IPS-11a (cell line): ENCODE measurements at regions not wholly inside any gene's neighbourhood (a gene's known extent, or its start where the extent isn't known, plus 50 kb on each side); places are given as distances from the start of the nearest gene placed in this dataset.

ENCODE experiments used
- H3K4me3 ChIP-seq: one replicate; pipeline ENCODE4 v1.5.1; 2013; ENCODE audit warnings: low read depth, low read length, control low read depth

DNA sequence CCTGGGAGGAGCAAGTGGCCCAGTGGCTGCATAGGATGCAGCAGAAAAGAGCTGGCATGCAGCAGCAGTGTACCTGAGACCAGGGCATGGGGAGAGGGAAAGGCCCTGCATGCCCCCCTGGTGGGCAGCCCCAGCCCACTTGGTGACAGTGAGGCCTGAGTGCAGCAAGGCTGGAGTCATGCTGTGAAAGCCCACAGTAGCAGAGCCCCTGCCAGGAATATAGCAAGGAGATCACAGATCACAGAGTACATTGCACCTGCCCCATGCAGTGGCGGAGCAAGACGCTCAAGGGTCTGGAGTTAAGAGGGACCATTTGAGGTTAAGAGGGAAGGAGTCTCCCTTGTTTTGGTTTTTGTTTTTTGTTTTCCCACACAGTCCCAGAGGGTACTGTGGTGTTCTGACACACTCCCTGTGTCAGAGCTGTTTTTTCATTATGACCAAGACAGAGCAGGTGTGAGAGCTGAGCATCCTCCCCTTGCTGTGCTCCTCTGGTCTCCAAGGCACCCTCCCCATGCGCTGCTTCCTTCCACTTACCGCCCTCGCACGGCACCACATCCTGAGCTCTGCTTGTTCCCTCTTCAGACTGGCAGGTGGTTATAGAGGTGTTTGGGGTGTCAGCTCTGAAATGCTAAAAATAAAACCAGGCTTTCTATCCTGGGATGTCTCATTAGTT lies 85.0 kb upstream of the UBL3 start:
- no peak overlapping the region for H3K4me3 ChIP-seq

DNA sequence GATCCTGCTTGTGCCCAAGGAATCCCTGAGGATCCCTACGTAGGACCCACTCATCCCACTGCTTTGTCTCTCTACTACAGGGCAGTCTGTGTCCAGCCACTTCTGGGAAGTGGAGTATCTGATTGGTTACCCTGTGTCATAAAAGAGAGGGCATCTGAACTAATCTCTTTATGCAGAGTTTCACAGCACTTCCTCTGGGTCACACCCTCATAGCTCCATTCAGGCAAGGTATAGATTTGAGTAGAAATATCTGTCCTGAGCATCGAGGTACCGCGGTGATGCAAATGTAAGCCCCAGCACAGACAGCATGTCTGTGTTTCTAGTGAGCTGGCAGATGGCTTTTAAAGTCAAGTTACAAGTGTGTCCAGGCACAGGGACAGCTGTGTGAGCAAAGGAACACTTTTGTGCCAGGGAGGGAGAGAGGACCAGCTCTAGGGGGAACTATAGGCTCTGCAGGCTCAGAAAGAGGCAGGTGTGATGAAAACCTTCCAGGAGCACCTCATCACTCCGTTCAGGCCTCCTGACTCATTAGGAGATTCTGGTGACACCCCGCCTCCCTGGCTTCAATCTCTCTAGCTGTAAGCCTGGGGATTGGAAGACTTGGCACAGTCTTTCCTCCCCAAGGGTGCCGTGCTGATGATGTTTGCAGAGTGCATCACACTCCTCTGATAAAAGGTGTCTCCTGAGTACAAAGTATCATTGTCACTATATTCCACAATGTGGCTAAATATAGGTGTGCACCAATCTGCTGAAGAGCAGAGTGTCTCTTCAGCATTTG lies 84.3 kb upstream of the UBL3 start:
- H3K4me3 ChIP-seq, result no peak overlapping the region

DNA sequence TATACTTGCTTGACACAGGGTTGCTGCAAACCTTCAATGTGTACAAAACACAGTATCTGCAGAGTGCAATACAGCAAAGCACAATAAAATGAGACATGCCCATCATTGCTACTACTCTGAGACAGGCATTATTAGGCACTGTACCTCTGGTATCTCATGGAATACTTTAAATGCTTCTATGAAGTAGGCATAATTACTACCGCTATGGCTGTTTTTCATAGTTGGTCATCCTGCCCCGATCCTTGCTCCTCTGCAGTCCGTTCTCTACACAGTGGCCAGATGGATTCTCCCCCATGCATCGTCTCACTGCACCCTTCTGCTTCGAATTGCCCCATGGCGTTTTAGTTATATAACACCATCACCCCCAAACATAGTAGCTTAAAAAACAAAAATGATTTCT lies 83.0 kb upstream of the UBL3 start:
- no peak overlapping the region for H3K4me3 ChIP-seq

DNA sequence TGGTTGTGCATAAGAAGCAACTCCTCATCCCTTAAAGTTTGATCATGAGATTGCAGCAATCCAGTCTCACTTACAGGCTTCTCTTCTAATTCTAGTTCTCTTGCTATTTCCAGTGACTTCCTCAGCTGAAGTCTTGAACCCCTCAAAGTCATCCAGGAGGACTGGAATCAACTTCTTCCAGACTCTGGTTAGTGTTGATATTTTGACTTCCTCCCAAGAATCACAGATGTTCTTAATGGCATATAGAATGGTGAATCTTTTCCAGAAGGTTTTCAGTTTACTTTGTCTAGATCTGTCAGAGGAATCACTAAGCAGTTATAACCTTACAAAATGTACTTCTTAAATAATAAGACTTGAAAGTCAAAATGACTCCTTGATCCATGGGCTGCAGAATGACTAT lies 81.3 kb upstream of the UBL3 start:
- H3K4me3 ChIP-seq, result no peak overlapping the region

DNA sequence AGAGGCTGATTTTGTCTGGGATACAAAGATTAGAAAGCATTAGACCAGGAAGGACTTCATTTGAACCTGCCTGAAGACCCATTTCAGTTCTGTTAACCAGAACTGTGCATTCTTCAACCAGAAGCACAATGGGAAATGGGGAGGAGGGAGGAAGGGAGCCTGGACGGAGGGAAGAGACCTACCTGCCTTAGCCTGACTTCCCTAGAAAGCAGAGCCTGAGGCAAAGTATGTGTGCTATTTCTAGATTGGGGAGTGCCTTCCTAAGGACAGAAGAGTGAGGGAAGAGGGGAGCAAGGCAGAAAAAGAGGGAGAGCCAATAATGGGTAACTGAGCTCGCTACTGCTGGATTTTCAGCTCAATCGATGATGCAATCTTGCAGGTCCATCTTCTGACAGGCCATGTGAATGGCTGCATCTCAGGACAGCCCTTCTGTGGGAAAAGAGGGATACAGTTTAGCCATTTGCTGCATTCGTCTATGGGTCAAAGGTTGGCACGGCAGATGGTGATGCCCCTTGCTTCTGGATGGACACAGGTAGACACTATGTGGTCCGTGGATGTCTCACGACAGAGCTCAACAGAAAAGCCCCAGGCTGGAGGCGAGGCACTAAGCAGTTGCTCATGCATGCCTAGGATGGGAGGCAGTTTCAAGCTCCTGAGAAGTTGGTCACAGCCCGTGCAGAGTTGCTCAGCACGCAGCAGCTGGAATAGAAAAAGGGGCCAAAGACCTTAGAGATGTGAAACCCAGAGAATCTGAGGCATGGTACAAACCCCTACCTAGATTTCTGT lies 78.8 kb upstream of the UBL3 start:
- H3K4me3 ChIP-seq, result no peak overlapping the region

DNA sequence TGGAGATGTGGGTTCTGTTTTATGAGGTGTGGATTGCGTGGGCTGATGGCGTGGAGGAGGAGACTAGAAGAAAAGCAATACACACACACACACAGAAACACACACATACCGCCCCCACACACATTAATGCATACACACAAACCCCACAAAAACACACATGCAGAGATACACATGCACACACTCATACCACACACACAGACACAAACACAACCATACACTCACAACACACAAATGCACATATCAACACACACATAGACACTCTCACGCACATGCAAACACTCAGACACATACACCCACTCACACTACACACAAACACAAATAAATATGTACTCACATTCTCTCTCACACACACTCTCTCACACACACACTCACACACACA lies 75.7 kb upstream of the UBL3 start:
- H3K4me3 ChIP-seq, result no peak overlapping the region

DNA sequence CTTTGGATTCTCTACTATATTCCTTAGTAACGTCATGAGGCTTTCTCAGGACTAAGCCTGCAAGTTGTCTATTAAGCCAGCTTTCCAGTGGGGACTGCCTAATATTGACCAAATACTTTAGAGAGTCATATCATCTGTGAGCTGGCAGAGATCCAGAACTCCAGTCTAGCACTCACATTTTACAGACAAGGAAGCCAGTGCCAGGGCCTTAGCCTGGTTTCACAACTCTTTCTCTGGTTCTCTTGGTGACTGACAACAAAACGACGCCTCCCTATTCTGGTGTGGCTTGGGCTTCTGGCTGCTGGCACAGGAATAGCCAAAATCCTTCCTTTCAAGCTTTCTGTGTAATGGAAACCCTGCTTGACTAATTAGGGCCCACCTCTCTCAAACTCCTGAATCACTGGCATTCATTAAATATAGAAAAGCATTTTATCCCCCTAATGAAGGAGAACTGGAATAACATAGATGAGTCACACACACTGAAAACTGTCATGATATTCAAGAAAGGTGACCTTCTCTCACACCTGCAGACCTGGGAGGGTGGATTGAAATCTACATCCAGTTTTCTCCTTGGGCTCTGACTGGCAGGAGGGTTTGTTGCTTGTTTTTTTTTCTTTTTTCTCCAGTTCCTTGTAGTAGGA lies 75.2 kb upstream of the UBL3 start:
- H3K4me3 ChIP-seq, result no peak overlapping the region

DNA sequence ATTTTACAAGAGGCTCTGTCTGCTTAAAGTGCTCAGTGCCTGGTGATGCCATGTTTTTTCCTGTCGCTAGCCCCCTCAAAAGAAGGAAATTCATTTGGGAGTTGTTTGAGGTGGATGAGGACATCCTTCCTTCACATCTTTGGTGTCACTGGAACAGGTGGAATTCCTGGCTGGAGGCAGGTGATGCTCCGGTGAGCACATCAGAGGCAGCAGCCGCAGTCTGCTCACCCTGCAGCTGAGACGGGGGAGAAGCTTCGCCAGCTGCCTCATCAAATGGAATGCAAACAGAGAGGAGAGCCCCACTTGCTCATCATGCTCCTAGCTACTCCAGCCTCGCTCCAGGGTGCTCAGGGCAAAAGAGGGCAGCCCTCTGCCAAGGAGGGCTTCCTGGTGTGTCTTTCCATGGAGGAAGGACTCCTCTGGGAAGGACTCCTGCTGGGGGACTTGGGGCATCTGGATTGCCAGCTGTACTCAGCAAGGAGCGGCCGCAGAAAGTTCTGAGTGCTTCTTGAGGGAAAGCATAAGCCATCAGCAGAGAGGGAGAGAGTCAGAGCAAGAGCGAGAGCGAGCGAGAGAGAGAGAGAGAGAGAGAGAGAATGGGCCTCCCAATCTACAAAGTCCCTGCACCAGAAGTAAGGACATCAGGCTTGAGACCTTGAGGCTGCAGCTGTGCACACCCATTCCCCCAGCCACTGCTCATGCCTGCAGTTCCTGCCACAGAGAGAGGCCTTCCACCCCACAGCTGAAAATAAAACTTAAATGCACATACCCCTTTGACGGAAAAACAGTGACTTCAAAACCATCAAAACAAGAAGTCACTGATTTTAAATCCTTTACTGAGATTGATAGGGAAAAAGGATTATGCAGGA lies 74.3 kb upstream of the UBL3 start:
- H3K4me3 ChIP-seq, result no peak overlapping the region

DNA sequence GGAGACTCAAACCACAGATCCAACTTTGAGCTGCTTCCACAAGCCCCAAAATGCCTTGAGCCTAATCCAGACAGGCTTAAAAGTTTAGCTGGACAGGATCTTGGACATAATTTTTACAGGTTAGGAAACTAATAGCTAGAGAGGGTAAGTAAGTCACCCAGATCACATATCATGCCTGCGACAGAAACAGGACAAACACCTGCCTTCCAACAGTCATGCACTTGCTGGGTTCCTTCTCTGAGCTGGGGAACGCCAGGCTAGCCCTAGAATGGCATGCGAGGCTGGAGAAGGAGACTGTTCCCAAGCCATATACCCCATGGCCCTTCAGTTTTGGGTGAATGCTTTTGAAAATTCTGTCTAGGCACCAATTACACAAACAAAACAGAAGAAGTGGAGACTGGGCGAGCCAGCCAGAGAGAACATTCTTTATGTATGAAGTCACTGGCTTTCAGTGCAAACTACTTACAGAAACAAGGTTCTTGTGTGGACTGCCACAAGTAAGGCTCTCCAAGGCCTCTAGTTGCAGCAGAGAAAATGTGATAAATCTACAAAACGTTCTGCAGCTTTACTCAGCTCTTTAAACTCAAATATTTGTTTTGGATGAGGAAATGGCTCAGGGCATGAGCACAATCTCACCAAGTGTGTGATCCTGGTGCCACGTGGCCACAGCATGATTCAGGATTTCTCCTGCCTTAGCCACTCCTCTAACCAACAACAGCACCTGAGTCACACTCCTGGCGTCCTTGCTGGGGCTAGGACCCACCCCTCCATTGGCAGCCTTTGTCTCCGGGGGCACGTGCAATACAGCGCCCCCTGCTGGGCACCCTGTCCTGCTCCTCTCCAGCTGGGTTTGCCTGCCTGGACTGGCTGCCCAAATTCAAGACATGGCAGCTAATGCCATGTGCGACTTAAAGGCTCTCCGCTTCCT lies 73.4 kb upstream of the UBL3 start:
- no peak overlapping the region for H3K4me3 ChIP-seq

DNA sequence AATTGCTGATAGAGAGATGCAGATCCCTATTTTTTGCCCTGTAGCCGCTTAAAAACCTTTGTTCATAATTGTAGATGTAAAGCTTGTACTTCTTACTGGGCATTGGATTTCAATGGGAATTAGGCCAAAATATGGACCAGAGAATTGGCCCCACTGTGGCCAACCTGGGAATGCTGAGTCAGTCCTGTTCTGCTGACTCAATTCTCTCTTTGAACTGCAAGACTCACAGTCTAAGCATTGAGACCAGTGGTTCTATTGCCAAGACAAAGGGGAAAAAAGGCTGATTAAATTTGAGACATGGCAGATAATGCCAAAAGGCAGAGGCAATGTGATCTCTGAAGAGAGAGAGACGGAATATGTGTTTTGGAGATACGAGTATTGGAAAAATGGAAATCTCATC lies 72.5 kb upstream of the UBL3 start:
- no peak overlapping the region for H3K4me3 ChIP-seq

DNA sequence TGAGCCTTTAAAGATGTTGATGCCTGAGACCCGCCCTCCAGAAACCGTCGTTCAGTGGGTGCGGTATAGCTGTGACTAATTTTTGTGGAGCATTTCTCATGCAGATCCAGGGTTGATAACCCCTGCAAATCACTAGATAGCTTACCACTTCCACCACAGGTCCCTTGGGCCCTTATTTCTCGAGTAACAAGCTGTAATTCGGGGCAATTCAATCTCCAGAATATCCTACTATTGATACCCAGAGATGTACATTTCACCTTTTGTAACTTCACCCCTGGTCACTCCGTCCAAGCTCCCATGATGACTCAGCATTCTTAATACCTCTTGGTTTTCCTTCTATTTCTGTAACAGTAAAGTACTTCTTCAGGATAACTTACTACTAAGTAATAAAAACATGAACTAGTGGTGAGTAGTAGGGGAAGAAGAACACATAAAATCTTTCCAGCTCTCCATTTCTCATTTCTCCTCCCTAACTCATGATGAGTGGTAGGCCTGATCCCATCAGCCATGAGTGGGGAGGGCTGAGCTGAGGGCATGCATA lies 71.9 kb upstream of the UBL3 start:
- no peak overlapping the region for H3K4me3 ChIP-seq

DNA sequence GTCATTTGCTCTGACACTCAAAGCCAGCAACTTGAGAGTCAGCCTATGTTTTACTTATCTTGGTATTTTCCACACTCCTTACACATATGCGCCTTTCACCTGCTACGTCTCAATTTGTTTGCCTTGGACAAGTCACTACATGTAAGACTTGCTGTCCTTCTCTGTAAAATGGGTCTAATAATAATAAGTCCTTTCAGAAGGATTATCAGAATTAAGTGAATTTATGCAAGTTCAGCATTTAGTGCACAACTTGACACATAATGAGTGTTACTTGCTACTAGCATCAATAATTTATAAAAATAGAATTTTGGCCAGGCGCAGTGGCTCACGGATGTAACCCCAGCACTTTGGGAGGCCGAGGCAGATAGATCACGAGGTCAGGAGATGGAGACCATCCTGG lies 71.1 kb upstream of the UBL3 start:
- no peak overlapping the region for H3K4me3 ChIP-seq

DNA sequence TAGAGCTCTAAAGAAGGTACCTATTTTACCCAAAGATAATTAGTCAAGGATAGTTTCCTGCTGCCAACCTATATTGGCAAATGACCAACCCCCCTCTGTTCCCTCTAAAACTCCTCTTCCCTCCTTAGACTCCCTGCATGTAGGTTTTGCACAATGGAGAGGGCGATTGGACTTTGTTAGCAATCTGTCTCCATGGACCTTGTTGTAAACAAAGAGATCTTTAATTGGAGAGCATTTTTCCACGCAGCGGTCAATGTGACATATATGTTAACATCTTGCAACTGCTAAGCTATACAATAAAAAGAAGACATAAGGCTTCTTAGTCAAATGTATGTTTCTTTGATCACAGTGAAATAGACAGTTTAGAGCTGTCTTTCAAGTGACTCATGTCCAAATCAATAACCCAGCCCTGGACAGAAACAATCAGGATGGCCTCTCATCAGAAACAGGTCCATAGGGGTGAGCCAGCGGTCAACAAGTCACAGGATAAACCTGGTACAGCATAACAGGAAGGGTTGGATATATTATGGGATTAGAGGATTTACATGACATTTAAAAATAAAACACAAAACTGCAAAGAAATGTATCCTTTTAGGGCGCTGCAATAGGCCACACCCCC lies 69.7 kb upstream of the UBL3 start:
- no peak overlapping the region for H3K4me3 ChIP-seq

DNA sequence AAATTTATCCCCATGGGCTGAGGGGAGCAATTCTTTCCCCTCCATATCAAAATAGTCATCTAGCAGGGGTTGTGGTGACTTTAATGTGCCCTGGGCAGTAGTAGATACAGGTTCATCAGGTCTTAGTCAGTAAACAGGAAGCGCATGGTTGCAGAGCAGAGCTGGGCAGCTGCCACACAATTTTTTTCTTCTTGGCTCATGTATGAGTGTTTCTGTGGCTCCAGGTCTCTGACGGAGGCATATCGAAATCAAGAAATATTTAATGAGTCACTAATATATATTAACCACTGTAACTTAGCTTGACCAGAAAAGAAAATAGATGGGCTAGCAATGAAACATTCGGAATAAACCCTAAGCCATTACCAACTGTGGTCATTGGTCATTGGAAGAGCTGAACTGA lies 68.4 kb upstream of the UBL3 start:
- no peak overlapping the region for H3K4me3 ChIP-seq

DNA sequence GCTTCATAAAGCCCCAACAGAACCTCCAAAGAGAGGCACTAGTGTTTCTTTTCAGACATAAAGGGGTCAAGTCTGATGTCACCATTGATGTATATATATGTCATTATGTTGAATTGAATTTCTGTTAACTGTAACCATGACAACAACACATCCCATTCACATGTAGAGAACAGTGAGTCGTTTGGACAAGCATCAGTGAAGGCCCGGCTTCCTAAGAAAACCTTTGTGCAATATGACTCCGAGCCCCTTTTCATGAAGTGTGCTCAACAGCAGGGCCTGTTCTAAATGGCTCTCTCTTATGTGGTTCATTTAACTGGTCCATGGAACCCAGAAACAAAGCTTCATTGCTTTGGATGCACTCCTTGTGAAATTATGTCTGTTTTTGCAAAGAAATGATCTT lies 67.2 kb upstream of the UBL3 start:
- H3K4me3 ChIP-seq, result no peak overlapping the region

DNA sequence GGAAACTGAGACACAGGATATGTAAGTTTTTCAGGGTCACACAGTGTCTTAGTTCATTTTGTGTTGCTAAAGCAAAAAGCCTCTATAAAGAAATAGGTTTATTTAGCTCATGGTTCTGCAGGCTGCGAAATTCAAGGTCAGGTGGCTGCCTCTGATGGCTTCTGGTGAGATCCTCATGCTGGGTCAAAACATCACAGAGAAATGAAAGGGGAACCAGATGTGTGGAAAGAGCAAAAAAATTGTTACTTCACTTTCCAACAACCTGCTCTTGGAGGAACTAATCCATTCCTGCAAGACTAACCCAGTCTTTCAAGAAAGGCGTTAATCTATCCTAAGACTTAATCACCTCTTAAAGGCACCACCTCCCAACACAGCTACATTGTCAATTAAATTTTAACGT lies 64.2 kb upstream of the UBL3 start:
- H3K4me3 ChIP-seq, result no peak overlapping the region

DNA sequence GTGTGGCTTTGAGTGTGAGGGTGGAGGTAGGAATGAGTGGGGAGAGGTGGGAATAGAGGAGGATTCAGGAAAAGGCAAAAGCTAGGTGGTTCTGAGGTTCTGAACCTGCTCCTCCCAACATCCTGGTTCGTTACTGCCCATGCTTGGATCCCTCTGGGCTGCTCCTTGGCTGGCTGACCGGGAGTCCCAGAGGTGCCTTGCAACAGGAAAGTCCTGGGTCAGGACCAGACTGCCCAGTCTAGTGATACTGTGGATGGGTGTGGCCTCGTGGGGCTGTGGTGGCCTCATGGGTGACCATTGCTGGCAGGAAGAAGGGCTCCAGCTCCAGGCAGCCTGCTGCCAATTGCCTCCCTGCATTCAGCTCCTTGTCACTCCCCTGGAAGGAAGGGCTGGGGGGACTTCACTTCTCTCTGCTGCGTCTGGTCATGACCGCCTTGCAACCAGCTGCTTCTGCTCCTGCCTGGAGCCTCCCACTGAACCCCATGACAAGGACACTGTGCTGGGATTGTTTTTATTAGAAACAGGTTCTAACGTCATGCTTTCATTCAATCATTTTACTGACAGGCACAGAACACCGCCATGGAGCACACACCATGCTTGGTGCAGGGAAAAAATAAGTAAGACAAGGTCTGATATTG lies 61.5 kb upstream of the UBL3 start:
- no peak overlapping the region for H3K4me3 ChIP-seq

DNA sequence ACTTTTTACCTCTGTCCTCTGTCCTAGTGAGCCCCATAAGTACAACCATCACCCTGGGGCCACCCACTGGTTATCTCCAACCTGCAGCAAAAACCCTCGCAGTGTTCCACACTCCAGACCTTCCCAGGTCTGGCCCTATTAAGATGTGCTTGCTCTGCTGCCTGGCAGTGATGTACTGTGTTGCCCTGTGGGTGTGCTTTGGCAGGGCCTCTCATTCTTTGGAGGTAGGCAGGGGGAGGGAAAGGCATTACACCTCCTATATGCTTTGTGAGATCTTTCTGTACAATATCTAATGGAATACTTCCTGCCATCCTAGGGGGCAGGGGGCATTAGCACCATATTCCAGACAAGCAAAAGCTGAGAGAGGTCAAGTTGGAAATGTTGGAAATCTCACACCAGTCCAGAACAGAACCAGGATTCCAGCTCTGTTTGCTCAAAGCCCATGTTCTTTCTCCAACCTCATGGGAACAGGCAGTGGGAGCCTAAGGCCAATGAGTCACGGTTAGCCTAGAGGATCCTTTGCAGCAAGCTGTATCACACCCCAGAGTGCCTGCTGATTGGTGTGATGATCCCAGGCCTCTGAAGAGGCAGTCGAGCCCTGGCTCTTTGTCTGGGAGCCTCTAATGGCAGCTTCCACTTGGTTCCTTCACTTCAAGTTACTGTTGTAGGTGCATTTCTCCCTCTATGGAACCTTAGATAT lies 59.7 kb upstream of the UBL3 start:
- no peak overlapping the region for H3K4me3 ChIP-seq
